MV-4-11 (cell line): ENCODE measurements at regions not wholly inside any gene's neighbourhood (a gene's known extent, or its start where the extent isn't known, plus 50 kb on each side); places are given as distances from the start of the nearest gene placed in this dataset.

Experiments
- DNase-seq: peaks from one replicate; lab custom pipeline; 2025; lab: John Stamatoyannopoulos, UW

- no peak for DNase-seq
Measured at GRCh38 chr9:18229992-18230676, 243.8 kb upstream of the ADAMTSL1 start.

GRCh38 chr9:18233311-18233710 is 240.6 kb upstream of the ADAMTSL1 start:
- no peak for DNase-seq

GRCh38 chr9:18233776-18234445 is 240.0 kb upstream of the ADAMTSL1 start:
- no peak for DNase-seq

GRCh38 chr9:18235181-18235908 is 238.6 kb upstream of the ADAMTSL1 start:
- no peak for DNase-seq

- DNase-seq: no peak
Measured at GRCh38 chr9:18236336-18236735, 237.6 kb upstream of the ADAMTSL1 start.

GRCh38 chr9:18237776-18238175 is 236.2 kb upstream of the ADAMTSL1 start:
- no peak for DNase-seq

- no peak for DNase-seq
Measured at GRCh38 chr9:18238254-18238653, 235.7 kb upstream of the ADAMTSL1 start.

GRCh38 chr9:18238752-18239447 is 235.1 kb upstream of the ADAMTSL1 start:
- no peak for DNase-seq

- no peak for DNase-seq
Measured at GRCh38 chr9:18240213-18240612, 233.7 kb upstream of the ADAMTSL1 start.

- DNase-seq: no peak
Measured at GRCh38 chr9:18245911-18246310, 228.0 kb upstream of the ADAMTSL1 start.

- DNase-seq: no peak
Measured at GRCh38 chr9:18250053-18250452, 223.9 kb upstream of the ADAMTSL1 start.

- DNase-seq: no peak
Measured at GRCh38 chr9:18253950-18254349, 220.0 kb upstream of the ADAMTSL1 start.

- peak; percentile 58 for DNase-seq
Measured at GRCh38 chr9:18255158-18255629, 218.8 kb upstream of the ADAMTSL1 start.

GRCh38 chr9:18255747-18256146 is 218.2 kb upstream of the ADAMTSL1 start:
- DNase-seq: no peak

GRCh38 chr9:18256568-18256967 is 217.4 kb upstream of the ADAMTSL1 start:
- DNase-seq: no peak

GRCh38 chr9:18260521-18260920 is 213.4 kb upstream of the ADAMTSL1 start:
- DNase-seq: peak; percentile 33

- no peak for DNase-seq
Measured at GRCh38 chr9:18261181-18261580, 212.8 kb upstream of the ADAMTSL1 start.

GRCh38 chr9:18263377-18263776 is 210.6 kb upstream of the ADAMTSL1 start:
- no peak for DNase-seq

GRCh38 chr9:18268381-18268780 is 205.6 kb upstream of the ADAMTSL1 start:
- DNase-seq: no peak

- DNase-seq: peak; percentile 4
Measured at GRCh38 chr9:18269561-18269960, 204.4 kb upstream of the ADAMTSL1 start.

- no peak for DNase-seq
Measured at GRCh38 chr9:18274693-18275092, 199.3 kb upstream of the ADAMTSL1 start.

- DNase-seq: no peak
Measured at GRCh38 chr9:18275313-18275990, 198.5 kb upstream of the ADAMTSL1 start.
